ENCODE measurements at regions not wholly inside any gene's neighbourhood (a gene's known extent, or its start where the extent isn't known, plus 50 kb on each side); places are given as distances from the start of the nearest gene placed in this dataset.

DNA sequence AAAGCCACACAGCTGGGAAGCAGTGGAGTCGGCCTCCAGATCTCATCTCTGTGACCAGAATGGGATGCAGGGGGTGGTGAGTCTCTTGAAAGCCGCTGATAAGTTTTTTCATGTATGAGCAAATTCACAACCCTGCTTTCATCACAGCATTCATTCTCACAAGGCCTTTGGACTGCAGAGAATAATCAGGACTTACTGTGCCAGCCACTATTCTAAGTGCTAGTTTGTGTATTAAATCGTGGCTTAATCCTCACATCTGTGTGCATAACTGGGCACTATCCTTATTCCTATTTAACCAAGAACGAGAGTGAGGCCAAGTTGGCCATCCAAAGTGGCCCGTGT is 64.2 kb upstream of the POLG start:
- Histone ChIP-seq H3K4me1 (peaks cover 15% of the 10 kb centered on the region), H3K4me3 (peak overlapping the region; percentile 57), H3K27me3 (ENCODE audit: low read depth) (peaks cover 100% of the 10 kb centered on the region), H3K9me3 (replicated peaks) (no peaks in the 10 kb centered on the region), H3K27ac (replicated peaks) (no peak overlapping the region), H3K36me3 (no peaks in the 10 kb centered on the region)
- intact Hi-C loops (cut with micrococcal nuclease): no loop called here
- TF ChIP-seq, protein P1, sequence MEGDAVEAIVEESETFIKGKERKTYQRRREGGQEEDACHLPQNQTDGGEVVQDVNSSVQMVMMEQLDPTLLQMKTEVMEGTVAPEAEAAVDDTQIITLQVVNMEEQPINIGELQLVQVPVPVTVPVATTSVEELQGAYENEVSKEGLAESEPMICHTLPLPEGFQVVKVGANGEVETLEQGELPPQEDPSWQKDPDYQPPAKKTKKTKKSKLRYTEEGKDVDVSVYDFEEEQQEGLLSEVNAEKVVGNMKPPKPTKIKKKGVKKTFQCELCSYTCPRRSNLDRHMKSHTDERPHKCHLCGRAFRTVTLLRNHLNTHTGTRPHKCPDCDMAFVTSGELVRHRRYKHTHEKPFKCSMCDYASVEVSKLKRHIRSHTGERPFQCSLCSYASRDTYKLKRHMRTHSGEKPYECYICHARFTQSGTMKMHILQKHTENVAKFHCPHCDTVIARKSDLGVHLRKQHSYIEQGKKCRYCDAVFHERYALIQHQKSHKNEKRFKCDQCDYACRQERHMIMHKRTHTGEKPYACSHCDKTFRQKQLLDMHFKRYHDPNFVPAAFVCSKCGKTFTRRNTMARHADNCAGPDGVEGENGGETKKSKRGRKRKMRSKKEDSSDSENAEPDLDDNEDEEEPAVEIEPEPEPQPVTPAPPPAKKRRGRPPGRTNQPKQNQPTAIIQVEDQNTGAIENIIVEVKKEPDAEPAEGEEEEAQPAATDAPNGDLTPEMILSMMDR (IDR thresholded peaks at IDR 0.05; ENCODE audit: borderline replicate concordance): no peak
- DNase-seq: no peak

DNA sequence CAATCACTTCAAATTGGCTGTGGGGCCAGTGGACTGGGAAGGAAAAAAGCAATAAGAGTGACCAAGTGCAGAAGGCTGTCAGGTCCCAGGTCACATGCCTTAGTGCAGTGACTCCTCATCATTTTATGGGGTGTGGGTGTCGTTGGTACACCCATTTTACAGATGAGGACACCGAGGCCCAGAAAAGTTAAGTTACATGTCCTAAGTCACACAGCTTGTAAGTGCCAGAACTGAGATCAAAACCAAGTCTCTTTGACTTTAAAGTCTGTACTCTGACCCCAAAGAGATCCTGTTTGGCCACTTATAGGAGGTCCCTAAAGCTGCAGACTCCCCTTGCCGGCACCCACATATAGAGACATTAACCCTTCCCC is 63.0 kb upstream of the POLG start:
- peaks cover 100% of the 10 kb centered on the region for H3K27me3 ChIP-seq (ENCODE audit: low read depth)
- TF ChIP-seq, protein P1 (IDR thresholded peaks at IDR 0.05; ENCODE audit: borderline replicate concordance): no peak
- no peaks in the 10 kb centered on the region for H3K36me3 ChIP-seq
- no peak overlapping the region for H3K27ac ChIP-seq (replicated peaks)
- DNase-seq: no peak
- intact Hi-C loops (cut with micrococcal nuclease): no loop called here
- H3K4me1 ChIP-seq: peaks cover 15% of the 10 kb centered on the region
- no peak overlapping the region for H3K4me3 ChIP-seq
- H3K9me3 ChIP-seq (replicated peaks): no peaks in the 10 kb centered on the region

DNA sequence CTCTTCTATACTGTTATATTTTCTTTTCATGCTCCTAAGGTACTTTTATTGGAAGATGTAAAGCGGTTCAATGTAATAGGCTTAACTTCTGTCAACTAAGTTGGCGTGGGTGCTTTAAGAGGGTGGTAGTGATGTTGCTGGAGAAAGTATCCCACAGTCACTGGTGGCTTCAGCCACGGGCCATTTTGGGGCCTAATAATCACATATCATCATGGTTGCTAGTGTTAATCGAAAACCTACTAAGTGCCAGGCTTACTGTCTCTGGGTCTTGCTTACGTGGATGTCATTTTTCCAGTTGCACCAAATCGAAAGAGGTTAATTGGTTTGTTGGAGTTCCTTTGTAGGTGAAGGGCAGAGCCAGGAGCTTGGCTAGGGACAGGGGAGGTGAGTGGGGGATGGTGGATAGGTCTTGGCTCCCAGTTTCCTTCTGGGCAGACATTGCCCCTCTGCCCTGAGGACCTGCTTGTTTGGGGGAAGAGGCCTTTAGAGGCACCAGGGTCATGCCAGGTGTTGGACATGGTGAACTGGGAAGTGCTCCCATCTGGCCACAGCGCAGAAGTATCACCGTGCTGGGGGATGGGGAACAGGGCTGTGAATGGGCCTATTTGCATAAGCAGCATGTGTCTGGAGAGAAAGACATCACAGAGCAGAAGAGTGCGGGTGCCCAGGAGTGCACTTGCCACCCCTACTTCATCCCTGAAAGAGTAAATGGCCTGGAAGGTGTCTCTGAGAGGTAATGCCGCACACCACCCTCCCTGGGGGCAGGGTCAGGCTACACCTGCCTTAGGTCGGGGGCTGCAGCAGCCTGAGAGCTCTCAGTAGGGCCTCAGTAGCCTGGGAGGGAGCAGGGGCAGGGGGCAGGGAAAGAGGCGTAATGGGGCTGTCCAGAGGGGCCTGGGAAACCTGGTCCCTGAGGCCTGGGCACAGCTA is 62.4 kb upstream of the POLG start:
- no peak for DNase-seq
- TF ChIP-seq, protein P1 (IDR thresholded peaks at IDR 0.05; ENCODE audit: borderline replicate concordance): no peak
- no peaks in the 10 kb centered on the region for H3K9me3 ChIP-seq (replicated peaks)
- H3K4me3 ChIP-seq: no peak overlapping the region
- no peaks in the 10 kb centered on the region for H3K36me3 ChIP-seq
- peaks cover 100% of the 10 kb centered on the region for H3K27me3 ChIP-seq (ENCODE audit: low read depth)
- no peak overlapping the region for H3K27ac ChIP-seq (replicated peaks)
- intact Hi-C loops (cut with micrococcal nuclease): no loop called here
- peaks cover 15% of the 10 kb centered on the region for H3K4me1 ChIP-seq

DNA sequence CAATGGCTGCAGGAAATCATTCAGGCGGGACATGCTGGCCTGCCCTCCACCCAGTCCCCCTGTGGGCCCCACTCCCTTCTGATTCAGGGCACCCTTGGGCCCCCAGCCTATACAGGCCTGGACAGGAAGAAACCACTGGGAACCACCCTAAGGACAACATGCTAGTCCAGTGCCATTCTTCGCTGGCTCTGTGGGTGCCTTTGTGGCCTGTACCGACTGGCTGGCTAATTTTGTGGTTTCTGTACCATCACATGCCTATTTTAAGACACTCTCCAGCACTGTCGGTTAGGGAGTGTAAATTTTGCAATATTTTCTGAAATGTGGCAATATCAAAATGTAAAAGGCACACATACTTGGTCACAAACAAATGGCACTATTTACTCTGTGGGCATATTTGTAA is 61.4 kb upstream of the POLG start:
- H3K27me3 ChIP-seq (ENCODE audit: low read depth): peaks cover 100% of the 10 kb centered on the region
- TF ChIP-seq, protein P1 (IDR thresholded peaks at IDR 0.05; ENCODE audit: borderline replicate concordance): no peak
- peaks cover 15% of the 10 kb centered on the region for H3K4me1 ChIP-seq
- intact Hi-C loops (cut with micrococcal nuclease): no loop called here
- H3K36me3 ChIP-seq: no peaks in the 10 kb centered on the region
- H3K27ac ChIP-seq (replicated peaks): no peak overlapping the region
- no peaks in the 10 kb centered on the region for H3K9me3 ChIP-seq (replicated peaks)
- H3K4me3 ChIP-seq: no peak overlapping the region
- no peak for DNase-seq

DNA sequence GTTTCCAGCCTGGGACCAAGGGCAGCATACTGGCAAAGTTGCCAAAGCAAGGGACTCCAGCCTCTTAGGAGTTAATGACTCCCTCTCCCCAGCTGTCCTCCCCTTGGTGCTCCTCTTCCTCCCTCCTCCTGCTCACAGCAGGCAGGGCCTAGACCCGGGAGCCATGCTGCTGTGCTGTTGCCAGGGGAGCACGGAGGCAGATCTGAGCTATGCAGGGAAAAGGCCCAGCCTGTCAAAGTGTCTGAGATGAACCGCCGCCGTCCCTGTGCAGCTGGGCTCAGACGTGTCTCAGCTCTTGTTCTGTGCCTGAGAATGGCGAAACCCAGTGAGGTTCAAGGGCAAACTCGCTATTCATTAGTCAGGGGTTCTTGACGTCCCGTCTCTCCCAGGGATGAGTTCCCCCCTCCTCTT is 60.8 kb upstream of the POLG start:
- no peak for DNase-seq
- no peaks in the 10 kb centered on the region for H3K9me3 ChIP-seq (replicated peaks)
- H3K27me3 ChIP-seq (ENCODE audit: low read depth): peaks cover 100% of the 10 kb centered on the region
- intact Hi-C loops (cut with micrococcal nuclease): no loop called here
- H3K4me1 ChIP-seq: peaks cover 15% of the 10 kb centered on the region
- no peak overlapping the region for H3K27ac ChIP-seq (replicated peaks)
- H3K4me3 ChIP-seq: no peak overlapping the region
- H3K36me3 ChIP-seq: no peaks in the 10 kb centered on the region
- TF ChIP-seq, protein P1 (IDR thresholded peaks at IDR 0.05; ENCODE audit: borderline replicate concordance): no peak
